RKO (cell line): ENCODE measurements at regions not wholly inside any gene's neighbourhood (a gene's known extent, or its start where the extent isn't known, plus 50 kb on each side); places are given as distances from the start of the nearest gene placed in this dataset.
A peak's percentile ranks its signal among the peaks of the same experiment; 100 is the strongest.

Experiments
- DNase-seq: peaks from one replicate; pipeline ENCODE4 v3.0.0-alpha.2; 2016; ENCODE audit warnings: low spot score

- DNase-seq, result no peak
Measured at GRCh38 chr22:22418957-22419356, 89.6 kb downstream of the ZNF280B start.

- DNase-seq, result no peak
Measured at GRCh38 chr22:22420580-22420979, 88.0 kb downstream of the ZNF280B start.

DNA sequence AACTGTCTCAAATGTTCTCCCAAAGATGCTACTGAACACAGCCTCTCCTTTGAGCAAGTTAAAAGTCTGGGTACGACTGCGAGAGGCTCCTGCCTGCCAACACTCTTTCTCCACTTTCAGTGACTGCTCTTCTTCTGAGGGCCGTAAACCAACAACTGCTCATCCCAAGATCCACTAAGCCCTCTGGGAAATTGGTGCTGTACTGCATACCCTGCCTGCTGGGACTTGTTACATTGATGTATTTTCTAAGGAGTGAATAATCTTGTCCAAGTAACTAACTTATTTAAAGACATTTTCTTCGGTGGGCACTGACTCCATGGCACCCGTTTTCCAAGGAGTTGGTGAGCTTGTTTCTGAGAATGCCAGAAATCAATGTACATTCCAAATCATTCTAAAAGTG is 87.2 kb downstream of the ZNF280B start:
- DNase-seq, result no peak

GRCh38 chr22:22422629-22423112 is 85.9 kb downstream of the ZNF280B start:
- peak; percentile 70 for DNase-seq

DNA sequence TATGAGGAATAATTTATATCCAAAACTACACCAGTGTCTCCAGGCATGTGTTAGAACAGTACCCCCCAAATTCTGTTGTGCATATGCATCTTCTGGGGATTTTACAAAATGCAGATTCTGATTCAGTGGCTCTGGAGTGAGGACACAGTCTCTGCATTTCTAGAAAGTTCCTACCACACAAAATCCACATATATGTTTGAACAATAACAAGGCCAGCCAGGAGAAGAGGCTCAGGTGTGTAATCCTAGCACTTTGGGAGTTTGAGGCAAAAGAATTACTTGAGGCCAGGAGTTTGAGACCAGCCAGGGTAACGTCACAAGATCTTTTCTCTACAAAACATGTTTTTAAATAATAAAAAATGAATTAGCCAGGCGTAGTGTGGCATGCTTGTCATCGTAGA is 84.9 kb downstream of the ZNF280B start:
- DNase-seq, result no peak

DNA sequence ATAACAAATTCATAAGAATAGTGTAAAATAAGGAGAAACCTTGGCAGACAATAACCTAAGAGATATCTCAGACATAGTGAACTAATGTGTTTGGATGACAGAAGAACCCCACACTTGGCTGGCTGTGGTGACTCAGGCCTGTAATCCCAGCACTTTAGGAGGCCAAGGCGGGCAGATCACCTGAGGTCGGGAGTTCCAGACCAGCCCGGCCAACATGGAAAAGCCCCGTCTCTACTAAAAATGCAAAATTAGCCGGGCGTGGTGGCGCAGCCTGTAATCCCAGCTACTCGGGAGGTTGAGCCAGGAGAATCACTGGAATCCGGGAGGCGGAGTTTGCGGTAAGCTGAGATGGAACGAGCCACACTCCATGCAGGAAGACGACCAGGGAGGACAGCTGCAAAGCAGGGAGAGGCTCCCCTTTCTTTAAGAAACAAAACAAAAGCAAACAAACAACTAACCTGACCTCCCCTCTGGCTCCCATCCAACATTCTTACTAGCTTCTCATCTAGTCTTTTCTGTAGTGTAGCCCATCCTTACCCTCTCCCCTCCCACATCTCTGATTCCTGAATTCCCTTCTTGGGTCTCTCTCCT is 84.2 kb downstream of the ZNF280B start:
- no peak for DNase-seq

GRCh38 chr22:22424956-22425355 is 83.6 kb downstream of the ZNF280B start:
- DNase-seq, result no peak

- no peak for DNase-seq
Measured at GRCh38 chr22:22425356-22425755, 83.2 kb downstream of the ZNF280B start.

DNA sequence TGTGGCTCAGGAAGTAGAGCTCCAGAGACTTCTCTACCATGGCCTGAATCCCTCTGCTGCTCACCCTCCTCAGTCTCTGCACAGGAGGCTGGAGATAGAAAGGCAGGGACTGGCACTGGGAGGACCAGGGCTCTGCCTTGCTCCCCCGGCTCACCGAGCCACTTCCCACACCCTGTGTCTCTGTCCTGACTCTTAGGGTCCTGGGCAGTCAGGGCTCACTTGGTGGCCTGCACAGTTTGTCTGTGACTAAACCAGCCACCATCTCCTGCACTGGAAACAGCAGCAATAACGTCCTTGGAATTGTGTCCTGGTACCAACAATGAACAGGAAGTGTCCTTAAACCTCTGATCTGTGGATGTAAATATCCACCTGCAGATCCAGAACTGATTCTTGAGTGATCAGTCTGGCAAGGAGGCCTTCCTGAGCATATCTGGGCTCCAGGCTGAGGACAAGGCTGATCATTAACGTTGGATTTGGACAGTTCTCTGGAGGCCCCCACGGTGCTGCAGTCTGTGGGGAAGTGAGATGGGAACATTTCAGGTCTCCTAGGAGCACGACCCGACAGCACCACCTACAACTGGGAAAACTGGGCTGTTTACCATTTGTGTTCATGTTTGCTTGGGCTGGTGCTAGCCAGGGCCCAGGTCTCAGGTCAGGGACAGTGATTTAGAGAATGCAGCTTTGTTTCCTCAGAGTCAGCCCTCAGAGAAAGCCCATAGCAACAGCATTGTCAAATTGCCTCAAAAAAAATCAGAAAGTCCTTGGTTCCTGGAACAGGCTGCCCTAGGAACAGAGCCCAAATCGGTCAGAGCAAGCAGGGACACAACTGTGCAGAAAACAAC is 82.5 kb downstream of the ZNF280B start:
- no peak for DNase-seq

DNA sequence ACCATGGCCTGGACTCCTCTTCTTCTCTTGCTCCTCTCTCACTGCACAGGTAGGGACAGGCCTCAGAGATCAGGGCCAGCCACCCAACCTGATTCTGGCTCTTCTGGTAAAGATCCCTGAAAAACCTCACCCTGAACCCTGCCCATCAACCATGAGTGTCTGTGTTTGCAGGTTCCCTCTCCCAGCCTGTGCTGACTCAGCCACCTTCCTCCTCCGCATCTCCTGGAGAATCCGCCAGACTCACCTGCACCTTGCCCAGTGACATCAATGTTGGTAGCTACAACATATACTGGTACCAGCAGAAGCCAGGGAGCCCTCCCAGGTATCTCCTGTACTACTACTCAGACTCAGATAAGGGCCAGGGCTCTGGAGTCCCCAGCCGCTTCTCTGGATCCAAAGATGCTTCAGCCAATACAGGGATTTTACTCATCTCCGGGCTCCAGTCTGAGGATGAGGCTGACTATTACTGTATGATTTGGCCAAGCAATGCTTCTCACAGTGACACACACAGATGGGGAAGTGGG is 80.9 kb downstream of the ZNF280B start:
- no peak for DNase-seq

DNA sequence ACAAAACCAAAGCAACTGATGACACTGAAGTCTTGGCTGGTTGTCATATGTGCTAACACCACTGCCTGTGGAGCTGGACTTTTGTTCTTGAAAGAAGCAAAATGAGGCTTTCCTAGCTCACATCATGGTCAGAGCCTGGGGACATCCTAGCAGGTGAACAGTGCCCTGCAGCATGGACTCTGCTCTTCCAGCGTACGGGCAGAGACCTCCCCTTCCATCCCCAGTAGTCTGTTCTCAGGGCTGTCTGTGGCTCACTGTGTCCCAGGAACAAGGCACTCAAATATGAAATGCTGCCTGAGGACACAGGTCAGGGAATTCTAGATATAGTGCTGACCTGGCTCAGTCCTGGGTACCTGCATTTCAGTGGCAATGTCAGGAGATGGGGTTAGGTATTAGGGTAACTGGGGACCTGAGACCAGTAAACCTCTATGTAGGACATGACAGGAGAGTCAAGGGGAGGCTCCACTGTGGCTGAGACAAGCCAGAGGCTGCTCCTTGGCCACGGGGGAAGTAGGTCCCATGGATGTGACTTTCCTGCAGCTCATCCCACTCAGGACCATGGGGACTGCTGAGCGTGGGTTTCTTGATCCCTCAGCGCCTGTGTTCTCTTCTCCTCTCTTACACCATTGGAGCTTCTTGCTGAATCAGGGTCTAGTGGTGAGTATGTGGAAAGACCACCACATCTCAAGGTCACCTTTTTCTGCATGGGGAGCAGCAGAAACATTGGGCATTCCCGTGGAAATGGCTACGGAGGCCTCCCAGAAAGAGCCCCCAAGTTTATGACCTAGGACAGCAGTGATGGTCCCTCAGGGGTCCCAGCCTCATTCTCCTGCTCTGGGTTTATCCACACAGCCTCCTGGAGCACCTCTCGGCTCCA is 80.1 kb downstream of the ZNF280B start:
- no peak for DNase-seq

DNA sequence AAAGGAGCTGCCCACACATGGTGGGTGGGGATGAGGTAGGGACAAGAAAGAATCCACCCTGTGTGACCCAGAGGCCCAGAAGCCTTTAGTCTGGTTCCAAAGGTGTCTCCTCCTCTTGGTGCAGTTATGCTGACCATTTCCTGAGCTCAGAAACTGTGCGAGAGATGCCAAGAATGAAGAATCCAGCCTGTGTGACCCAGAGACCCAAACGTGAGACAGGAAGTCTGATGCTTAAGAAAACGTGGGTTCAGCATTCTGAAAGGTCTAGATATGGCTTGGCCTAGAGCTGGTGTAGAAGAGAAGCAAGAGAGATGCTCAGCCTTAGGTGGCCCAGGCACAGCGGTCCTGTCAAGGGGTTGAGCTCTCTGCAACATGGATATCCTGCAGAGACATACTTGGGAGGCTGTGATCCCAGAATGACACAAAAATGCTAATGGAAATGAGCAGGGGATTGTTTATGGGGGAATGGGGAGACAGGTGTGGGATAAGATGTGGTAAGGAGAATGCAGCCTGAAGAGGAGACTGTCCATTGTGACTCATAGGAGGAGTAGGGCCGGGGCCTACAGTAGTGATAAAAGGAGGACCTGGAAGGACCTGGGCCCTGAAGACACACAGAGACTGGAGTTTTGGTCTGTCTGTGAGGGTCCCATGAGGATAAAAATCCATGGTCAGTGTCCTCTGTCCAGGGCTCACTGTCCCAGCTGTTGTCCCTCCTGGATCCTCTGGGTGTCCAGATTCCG is 79.0 kb downstream of the ZNF280B start:
- DNase-seq, result no peak

DNA sequence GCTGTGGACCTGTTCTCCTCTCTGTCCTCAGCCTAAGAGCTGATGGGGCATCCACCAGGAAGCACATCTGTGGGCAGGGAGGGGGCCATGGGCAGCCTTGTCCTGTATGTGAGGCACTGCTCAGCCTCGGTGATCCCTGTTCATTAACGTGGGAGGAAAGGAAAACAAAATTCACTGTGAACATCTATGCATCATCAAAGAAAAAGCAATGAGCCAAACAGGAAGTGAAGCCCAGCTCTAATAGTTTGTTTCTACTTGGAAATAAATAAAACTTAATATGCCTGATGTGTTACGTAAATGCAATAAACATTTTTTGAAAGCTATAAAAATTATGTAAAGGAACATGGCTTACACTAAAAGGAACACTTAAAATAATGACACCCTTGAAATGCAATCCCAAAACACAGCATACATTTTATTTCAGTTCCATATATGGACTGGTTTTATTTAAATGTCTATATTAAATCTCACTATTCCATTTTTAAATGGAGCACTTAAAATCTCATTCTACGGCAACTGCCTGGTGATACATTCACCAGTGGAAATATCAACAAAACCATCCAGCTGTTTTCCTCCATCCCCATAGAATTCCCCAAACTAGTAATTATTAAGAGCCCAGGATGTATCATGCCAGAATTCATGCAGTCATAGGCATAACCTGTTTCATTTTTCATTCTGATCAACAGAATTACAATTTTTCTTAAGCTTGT is 78.3 kb downstream of the ZNF280B start:
- no peak for DNase-seq

DNA sequence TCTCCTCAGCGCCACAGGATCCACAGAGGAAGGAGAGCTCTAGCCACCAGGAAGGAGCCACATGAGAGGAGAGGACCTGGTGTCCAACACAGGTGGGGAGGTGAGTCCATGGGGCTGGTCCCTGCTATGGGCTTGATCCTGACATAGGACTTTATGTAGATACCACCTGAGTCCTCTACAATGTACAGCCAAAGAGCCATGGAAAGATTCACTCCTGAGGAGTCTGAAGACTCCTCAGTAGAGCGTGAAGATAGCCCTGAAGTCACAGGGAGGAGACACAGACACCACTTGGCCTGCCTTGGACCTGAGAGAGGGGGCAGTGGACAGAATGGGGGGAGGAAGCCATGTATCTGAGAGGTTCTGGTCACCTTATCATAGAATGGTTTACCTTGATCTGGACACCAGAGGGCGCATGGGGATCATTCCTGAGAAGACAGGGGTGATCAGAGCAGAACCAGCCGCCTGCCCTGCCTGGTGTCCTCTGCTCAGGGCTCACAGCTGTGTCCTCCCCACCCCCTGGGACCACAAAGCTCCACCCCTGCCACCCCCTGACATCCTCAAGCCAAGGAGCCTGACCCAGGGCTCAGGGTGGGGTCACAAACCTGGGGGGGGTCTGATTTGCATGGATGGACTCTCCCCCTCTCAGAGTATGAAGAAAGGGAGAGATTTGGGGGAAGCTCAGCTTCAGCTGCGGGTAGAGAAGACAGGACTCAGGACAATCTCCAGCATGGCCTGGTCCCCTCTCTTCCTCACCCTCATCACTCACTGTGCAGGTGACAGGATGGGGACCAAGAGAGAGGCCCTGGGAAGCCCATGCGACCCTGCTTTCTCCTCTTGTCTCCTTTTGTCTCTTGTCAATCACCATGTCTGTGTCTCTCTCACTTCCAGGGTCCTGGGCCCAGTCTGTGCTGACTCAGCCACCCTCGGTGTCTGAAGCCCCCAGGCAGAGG is 77.0 kb downstream of the ZNF280B start:
- peak; percentile 66 for DNase-seq

DNA sequence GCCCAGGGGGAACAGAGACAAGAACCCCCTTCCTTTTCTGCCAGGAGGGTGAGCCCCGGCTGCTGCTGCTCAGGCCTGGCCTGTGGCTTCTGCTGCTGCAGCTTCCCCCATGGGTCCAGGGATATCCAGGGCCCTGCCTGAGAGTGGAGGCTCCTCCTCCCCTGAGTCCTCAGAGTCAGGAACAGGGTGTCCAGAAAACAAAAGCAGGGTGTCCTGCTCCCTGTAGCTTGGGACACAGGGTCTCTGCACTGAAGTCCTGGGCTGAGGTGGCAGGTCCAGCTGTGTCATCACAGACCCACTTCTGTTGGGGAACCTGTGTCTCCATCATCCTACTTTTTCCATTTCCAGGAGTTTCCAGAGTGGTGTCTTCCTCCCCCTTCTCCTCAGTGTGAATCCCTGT is 76.1 kb downstream of the ZNF280B start:
- DNase-seq, result no peak

DNA sequence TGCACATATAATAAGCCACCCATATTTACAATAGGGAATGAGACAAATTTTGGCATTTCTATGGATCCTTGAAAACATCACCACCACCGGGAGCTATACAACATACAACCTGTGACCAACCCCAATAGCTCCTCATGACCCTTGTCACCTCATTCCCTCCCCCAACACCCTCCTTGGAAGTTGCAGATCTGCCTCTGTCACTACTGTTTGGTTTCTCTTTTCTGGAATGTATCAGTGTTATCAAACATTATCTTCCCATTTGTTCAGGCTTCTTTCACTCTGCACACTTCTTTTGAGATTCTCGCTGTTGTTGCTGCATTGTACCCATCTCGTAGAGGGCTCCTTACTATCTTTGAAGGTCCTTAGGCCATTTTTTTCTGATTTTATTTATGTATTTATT is 75.6 kb downstream of the ZNF280B start:
- DNase-seq, result no peak

DNA sequence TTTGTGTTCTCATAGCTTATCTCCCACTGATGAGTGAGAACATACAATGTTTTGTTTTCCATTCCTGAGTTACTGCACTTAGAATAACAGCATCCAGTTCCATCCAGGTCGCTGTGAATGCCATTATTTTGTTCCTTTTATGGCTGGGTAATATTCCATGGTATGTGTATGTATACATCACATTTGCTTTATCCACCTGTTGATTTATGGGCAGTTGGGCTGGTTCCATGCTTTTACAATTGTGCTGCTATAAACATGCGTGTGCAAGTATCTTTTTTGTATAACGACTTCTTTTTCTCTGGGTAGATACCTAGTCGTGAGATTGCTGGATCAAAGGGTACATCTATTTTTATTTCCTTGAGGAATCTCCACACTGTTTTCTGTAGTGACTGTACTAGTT is 74.8 kb downstream of the ZNF280B start:
- DNase-seq, result no peak
